SK-N-SH treated with all-trans-retinoic acid at 6 μM for 48 hours (cell line): ENCODE measurements at regions not wholly inside any gene's neighbourhood (a gene's known extent, or its start where the extent isn't known, plus 50 kb on each side); places are given as distances from the start of the nearest gene placed in this dataset.

Experiments
- ATAC-seq: fragments of 200-7000 bp; cut with Tn5 transposase; 3 replicates; pipeline ENCODE4 v1.9.1; 2020; ENCODE audit warnings: mild to moderate bottlenecking, moderate library complexity
- BACH2 ChIP-seq: fragments of 250-450 bp; sonication (Bioruptor Pico); IDR thresholded peaks from 2 replicates; pipeline ENCODE4 v1.9.0; 2021; ENCODE audit warnings: mild to moderate bottlenecking, borderline replicate concordance
- CSDC2 ChIP-seq: fragments of 250-450 bp; sonication (Bioruptor Pico); IDR thresholded peaks from 2 replicates; pipeline ENCODE4 v1.5.0; 2020; ENCODE audit warnings: mild to moderate bottlenecking, moderate library complexity
- ESRRG ChIP-seq: fragments of 250-450 bp; sonication (Bioruptor Pico); IDR thresholded peaks from 2 replicates; pipeline ENCODE4 v1.6.1; 2021; ENCODE audit warnings: mild to moderate bottlenecking
- GLIS3 ChIP-seq: fragments of 250-450 bp; sonication (Bioruptor Pico); IDR thresholded peaks from 2 replicates; pipeline ENCODE4 v1.5.0; 2020; ENCODE audit warnings: mild to moderate bottlenecking, moderate library complexity
- RARB ChIP-seq: fragments of 250-450 bp; sonication (Bioruptor Pico); IDR thresholded peaks from 2 replicates; pipeline ENCODE4 v1.8.0; 2021; ENCODE audit warnings: mild to moderate bottlenecking, moderate library complexity
- SNAI2 ChIP-seq: fragments of 250-450 bp; sonication (Bioruptor Pico); IDR thresholded peaks from 2 replicates; pipeline ENCODE4 v1.5.0; 2020; ENCODE audit warnings: mild to moderate bottlenecking, moderate library complexity
- TCF4 ChIP-seq: fragments of 250-450 bp; sonication (Bioruptor Pico); IDR thresholded peaks from 2 replicates; pipeline ENCODE4 v1.8.0; 2021; ENCODE audit warnings: mild to moderate bottlenecking, moderate library complexity, borderline replicate concordance
- TOX ChIP-seq: fragments of 250-450 bp; sonication (Bioruptor Pico); IDR thresholded peaks from 2 replicates; pipeline ENCODE4 v1.8.0; 2021; ENCODE audit warnings: mild to moderate bottlenecking, moderate library complexity, borderline replicate concordance
- ZFP3 ChIP-seq: fragments of 250-450 bp; sonication (Bioruptor Pico); IDR thresholded peaks from 2 replicates; pipeline ENCODE4 v1.5.0; 2020; ENCODE audit warnings: mild to moderate bottlenecking, moderate library complexity
- ZFP30 ChIP-seq: fragments of 450-650 bp; formaldehyde crosslinking; IDR thresholded peaks from 2 replicates; pipeline ENCODE4 v1.5.0; 2022; ENCODE audit warnings: mild to moderate bottlenecking, moderate library complexity
- ZNF565 ChIP-seq: fragments of 450-650 bp; formaldehyde crosslinking; conservative IDR thresholded peaks from 2 replicates; pipeline ENCODE4 v1.5.0; 2020; ENCODE audit warnings: low read depth, mild to moderate bottlenecking, moderate library complexity
- ZNF8 ChIP-seq: fragments of 450-650 bp; formaldehyde crosslinking; IDR thresholded peaks from 2 replicates; pipeline ENCODE4 v1.5.0; 2020; ENCODE audit warnings: mild to moderate bottlenecking, moderate library complexity
- TF ChIP-seq, protein P1 (sequence below): fragments of 250-450 bp; sonication (Bioruptor Pico); IDR thresholded peaks from 2 replicates; pipeline ENCODE4 v1.8.0; 2020; ENCODE audit warnings: mild to moderate bottlenecking, moderate library complexity, borderline replicate concordance
- TF ChIP-seq, protein P2 (sequence below): fragments of 250-450 bp; sonication (Bioruptor Pico); IDR thresholded peaks from 2 replicates; pipeline ENCODE4 v1.5.0; 2020; ENCODE audit warnings: mild to moderate bottlenecking, moderate library complexity
- TF ChIP-seq, protein P3 (sequence below): fragments of 250-450 bp; sonication (Bioruptor Pico); IDR thresholded peaks from 2 replicates; pipeline ENCODE4 v1.5.1; 2021; ENCODE audit warnings: mild to moderate bottlenecking, moderate library complexity
- TF ChIP-seq, protein P4 (sequence below): fragments of 250-450 bp; sonication (Bioruptor Pico); IDR thresholded peaks from 2 replicates; pipeline ENCODE4 v1.8.0; 2021; ENCODE audit warnings: low read depth, mild to moderate bottlenecking, moderate library complexity, borderline replicate concordance

DNA sequence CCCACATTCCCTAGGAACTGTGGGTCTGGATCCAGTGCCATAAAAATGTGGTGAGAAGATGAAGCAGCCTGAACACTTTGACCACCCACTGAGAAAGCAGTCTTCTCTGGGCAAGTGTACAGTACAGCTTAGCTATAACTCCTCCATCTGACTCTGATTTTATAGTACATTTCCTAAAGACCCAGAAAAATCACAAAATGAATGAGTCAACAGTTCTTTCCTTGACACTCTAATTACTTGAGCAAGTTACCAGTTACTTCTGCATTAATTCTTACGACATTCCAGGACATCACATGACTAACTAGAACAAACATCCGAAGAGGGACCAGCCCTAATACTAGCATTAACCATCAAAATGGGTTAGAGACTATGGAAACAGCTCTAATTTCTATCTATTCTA, 148.1 kb upstream of the PEX5L start:
- TF ChIP-seq, protein P1, sequence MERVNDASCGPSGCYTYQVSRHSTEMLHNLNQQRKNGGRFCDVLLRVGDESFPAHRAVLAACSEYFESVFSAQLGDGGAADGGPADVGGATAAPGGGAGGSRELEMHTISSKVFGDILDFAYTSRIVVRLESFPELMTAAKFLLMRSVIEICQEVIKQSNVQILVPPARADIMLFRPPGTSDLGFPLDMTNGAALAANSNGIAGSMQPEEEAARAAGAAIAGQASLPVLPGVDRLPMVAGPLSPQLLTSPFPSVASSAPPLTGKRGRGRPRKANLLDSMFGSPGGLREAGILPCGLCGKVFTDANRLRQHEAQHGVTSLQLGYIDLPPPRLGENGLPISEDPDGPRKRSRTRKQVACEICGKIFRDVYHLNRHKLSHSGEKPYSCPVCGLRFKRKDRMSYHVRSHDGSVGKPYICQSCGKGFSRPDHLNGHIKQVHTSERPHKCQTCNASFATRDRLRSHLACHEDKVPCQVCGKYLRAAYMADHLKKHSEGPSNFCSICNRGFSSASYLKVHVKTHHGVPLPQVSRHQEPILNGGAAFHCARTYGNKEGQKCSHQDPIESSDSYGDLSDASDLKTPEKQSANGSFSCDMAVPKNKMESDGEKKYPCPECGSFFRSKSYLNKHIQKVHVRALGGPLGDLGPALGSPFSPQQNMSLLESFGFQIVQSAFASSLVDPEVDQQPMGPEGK (CRISPR knock-in tag): no peak
- TF ChIP-seq ZFP30 (CRISPR knock-in tag) (no peak), ZNF565 (CRISPR knock-in tag) (no peak), SNAI2 (CRISPR knock-in tag) (no peak), ZNF8 (CRISPR knock-in tag) (no peak), TOX (CRISPR knock-in tag) (no peak), ZFP3 (CRISPR knock-in tag) (no peak), ESRRG (no peak), TCF4 (CRISPR knock-in tag) (no peak), GLIS3 (CRISPR knock-in tag) (no peak), RARB (CRISPR knock-in tag) (no peak), BACH2 (no peak)
- TF ChIP-seq, protein P2, sequence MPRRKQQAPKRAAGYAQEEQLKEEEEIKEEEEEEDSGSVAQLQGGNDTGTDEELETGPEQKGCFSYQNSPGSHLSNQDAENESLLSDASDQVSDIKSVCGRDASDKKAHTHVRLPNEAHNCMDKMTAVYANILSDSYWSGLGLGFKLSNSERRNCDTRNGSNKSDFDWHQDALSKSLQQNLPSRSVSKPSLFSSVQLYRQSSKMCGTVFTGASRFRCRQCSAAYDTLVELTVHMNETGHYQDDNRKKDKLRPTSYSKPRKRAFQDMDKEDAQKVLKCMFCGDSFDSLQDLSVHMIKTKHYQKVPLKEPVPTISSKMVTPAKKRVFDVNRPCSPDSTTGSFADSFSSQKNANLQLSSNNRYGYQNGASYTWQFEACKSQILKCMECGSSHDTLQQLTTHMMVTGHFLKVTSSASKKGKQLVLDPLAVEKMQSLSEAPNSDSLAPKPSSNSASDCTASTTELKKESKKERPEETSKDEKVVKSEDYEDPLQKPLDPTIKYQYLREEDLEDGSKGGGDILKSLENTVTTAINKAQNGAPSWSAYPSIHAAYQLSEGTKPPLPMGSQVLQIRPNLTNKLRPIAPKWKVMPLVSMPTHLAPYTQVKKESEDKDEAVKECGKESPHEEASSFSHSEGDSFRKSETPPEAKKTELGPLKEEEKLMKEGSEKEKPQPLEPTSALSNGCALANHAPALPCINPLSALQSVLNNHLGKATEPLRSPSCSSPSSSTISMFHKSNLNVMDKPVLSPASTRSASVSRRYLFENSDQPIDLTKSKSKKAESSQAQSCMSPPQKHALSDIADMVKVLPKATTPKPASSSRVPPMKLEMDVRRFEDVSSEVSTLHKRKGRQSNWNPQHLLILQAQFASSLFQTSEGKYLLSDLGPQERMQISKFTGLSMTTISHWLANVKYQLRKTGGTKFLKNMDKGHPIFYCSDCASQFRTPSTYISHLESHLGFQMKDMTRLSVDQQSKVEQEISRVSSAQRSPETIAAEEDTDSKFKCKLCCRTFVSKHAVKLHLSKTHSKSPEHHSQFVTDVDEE (CRISPR knock-in tag): no peak
- TF ChIP-seq, protein P3, sequence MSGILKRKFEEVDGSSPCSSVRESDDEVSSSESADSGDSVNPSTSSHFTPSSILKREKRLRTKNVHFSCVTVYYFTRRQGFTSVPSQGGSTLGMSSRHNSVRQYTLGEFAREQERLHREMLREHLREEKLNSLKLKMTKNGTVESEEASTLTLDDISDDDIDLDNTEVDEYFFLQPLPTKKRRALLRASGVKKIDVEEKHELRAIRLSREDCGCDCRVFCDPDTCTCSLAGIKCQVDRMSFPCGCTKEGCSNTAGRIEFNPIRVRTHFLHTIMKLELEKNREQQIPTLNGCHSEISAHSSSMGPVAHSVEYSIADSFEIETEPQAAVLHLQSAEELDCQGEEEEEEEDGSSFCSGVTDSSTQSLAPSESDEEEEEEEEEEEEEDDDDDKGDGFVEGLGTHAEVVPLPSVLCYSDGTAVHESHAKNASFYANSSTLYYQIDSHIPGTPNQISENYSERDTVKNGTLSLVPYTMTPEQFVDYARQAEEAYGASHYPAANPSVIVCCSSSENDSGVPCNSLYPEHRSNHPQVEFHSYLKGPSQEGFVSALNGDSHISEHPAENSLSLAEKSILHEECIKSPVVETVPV (CRISPR knock-in tag): no peak
- TF ChIP-seq, protein P4, sequence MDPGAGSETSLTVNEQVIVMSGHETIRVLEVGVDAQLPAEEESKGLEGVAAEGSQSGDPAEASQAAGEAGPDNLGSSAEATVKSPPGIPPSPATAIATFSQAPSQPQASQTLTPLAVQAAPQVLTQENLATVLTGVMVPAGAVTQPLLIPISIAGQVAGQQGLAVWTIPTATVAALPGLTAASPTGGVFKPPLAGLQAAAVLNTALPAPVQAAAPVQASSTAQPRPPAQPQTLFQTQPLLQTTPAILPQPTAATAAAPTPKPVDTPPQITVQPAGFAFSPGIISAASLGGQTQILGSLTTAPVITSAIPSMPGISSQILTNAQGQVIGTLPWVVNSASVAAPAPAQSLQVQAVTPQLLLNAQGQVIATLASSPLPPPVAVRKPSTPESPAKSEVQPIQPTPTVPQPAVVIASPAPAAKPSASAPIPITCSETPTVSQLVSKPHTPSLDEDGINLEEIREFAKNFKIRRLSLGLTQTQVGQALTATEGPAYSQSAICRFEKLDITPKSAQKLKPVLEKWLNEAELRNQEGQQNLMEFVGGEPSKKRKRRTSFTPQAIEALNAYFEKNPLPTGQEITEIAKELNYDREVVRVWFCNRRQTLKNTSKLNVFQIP (CRISPR knock-in tag): no peak
- no peak for ATAC-seq

DNA sequence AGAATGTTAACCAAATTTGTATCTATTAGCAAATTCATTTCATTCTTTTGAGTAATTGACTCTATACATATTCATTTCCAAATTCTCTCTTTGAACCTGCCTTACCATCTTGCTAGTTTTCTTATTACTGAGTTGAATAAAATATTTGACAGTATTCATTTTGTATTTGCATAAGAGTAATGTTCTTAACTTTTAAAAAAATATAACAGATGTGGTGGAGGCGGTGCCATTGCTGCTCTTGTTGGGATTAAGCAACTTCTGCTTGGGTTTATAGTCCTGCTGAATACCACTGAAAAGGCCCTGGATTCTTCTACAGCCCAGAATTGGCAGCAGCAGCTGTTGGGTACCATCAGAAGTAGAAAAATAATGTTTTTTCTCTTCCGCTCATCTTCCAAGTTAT, 148.9 kb upstream of the PEX5L start:
- no peak for ATAC-seq
- no peak for TF ChIP-seq ESRRG
- no peak for TF ChIP-seq TCF4 (CRISPR knock-in tag)
- TF ChIP-seq, protein P1 (CRISPR knock-in tag): no peak

DNA sequence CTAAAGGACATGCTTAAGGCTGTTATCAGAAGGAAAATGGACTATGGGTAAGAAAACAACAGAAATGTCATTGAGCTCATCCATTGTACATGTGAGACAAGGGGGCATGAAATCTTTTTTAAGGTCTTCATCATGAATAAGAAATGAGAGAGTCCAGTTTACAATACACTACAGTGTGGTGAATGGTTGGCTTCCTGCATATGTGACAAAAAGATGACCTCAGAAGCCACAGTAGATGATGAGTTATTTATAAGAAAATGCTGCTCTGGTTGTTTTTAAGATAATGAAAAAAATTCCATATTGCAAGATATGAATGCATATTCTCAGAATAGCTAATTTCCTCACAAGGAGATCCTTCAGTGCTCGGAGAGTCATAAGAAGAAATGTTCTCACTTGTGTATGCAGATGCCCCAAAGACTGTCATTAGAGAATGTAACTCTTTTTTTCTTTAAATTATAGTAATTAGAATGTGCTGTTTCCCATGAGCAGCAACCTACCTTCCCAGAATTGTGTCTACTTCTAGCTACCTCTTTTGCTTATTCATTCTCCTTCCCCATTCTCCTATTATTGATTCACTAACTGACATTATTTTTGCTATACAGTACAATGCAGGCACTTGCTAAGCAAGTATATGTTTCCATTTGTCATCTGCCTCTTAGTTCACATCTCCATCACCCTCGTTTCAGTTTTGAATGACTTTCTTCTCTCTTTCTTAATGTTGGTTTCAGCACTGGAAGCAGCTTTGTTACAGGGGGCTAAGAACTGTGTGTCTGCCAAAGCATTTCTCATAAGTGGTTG, 152.0 kb upstream of the PEX5L start:
- ATAC-seq: no peak
- TF ChIP-seq, protein P3 (CRISPR knock-in tag): no peak
- no peak for TF ChIP-seq CSDC2 (CRISPR knock-in tag)
- TF ChIP-seq, protein P4 (CRISPR knock-in tag): no peak
